Osteoblast (primary cell): ENCODE measurements at regions not wholly inside any gene's neighbourhood (a gene's known extent, or its start where the extent isn't known, plus 50 kb on each side); places are given as distances from the start of the nearest gene placed in this dataset.
A peak's percentile ranks its signal among the peaks of the same experiment; 100 is the strongest.

Experiments used
- DNase-seq: peaks from one replicate; pipeline ENCODE4 v3.0.0; 2011; ENCODE audit warnings: low spot score, mixed read lengths; ENCODE audit not compliant: insufficient read length; ENCODE audit errors: missing footprints
- H2AFZ ChIP-seq: 2 replicates; pipeline ENCODE4 v1.6.0; 2011; ENCODE audit warnings: mild to moderate bottlenecking, low read length
- H3K27ac ChIP-seq: 2 replicates; pipeline ENCODE4 v1.5.1; 2011; ENCODE audit warnings: mild to moderate bottlenecking, low read depth, low read length, moderate library complexity
- H3K27me3 ChIP-seq: 2 replicates; pipeline ENCODE4 v1.6.0; 2012; ENCODE audit warnings: mild to moderate bottlenecking, control low read depth, inconsistent platforms, low read length, moderate library complexity; ENCODE audit not compliant: insufficient read depth
- H3K36me3 ChIP-seq: 2 replicates; pipeline ENCODE4 v1.5.1; 2011; ENCODE audit warnings: mild to moderate bottlenecking, low read length, control low read depth, moderate library complexity; ENCODE audit not compliant: insufficient read depth
- H3K4me1 ChIP-seq: 2 replicates; pipeline ENCODE4 v1.5.1; 2011; ENCODE audit warnings: mild to moderate bottlenecking, low read length, control low read depth, moderate library complexity; ENCODE audit not compliant: insufficient read depth
- H3K4me2 ChIP-seq: 2 replicates; pipeline ENCODE4 v1.6.0; 2011; ENCODE audit warnings: mild to moderate bottlenecking, low read length; ENCODE audit not compliant: insufficient read depth
- H3K4me3 ChIP-seq: fragments of 200-600 bp; sonication (generic); 3 replicates; pipeline ENCODE4 v1.5.1; 2012; ENCODE audit warnings: mild to moderate bottlenecking, low read length, inconsistent platforms; ENCODE audit not compliant: insufficient read depth
- H3K79me2 ChIP-seq: 2 replicates; pipeline ENCODE4 v1.6.0; 2012; ENCODE audit warnings: mild to moderate bottlenecking, low read length, control low read depth, inconsistent platforms; ENCODE audit not compliant: insufficient read depth
- H3K9me3 ChIP-seq: 2 replicates; pipeline ENCODE4 v1.5.1; 2011; ENCODE audit warnings: low read depth, low read length, control low read depth
- H4K20me1 ChIP-seq: 2 replicates; pipeline ENCODE4 v1.6.0; 2012; ENCODE audit warnings: mild to moderate bottlenecking, low read length, control low read depth; ENCODE audit not compliant: insufficient read depth
- CTCF ChIP-seq: IDR thresholded peaks from 2 replicates; pipeline ENCODE4 v1.5.1; 2011; ENCODE audit warnings: mild to moderate bottlenecking, low read depth, low read length, moderate library complexity; ENCODE audit errors: extremely low read depth

GRCh38 chr6:109239651-109240321 lies 142.5 kb downstream of the CD164 start:
- Histone ChIP-seq H2AFZ (peak overlapping the region; percentile 81), H3K4me2 (peak overlapping the region; percentile 52)
- TF ChIP-seq CTCF: no peak

GRCh38 chr6:109239160-109239559 lies 143.1 kb downstream of the CD164 start:
- Histone ChIP-seq H3K27me3 (no peaks in the 10 kb centered on the region), H3K4me1 (peaks cover 53% of the 10 kb centered on the region), H3K79me2 (no peaks in the 10 kb centered on the region), H3K4me2 (peak overlapping the region; percentile 52), H3K27ac (peak overlapping the region; percentile 72), H3K4me3 (no peak overlapping the region), H4K20me1 (no peaks in the 10 kb centered on the region), H2AFZ (peak overlapping the region; percentile 81), H3K9me3 (no peaks in the 10 kb centered on the region), H3K36me3 (no peaks in the 10 kb centered on the region)
- DNase-seq: peak; percentile 46
- TF ChIP-seq CTCF: no peak

More at GRCh38 chr6:109239651-109240321, 142.5 kb downstream of the CD164 start:
- DNase-seq: peak; percentile 74
- H3K27ac ChIP-seq: peak overlapping the region; percentile 72
- H3K27me3 ChIP-seq: no peaks in the 10 kb centered on the region
- H4K20me1 ChIP-seq: no peaks in the 10 kb centered on the region
- H3K4me1 ChIP-seq: peaks cover 53% of the 10 kb centered on the region
- no peaks in the 10 kb centered on the region for H3K36me3 ChIP-seq
- no peaks in the 10 kb centered on the region for H3K9me3 ChIP-seq
- H3K79me2 ChIP-seq: no peaks in the 10 kb centered on the region
- H3K4me3 ChIP-seq: no peak overlapping the region

- Histone ChIP-seq H3K27me3 (no peaks in the 10 kb centered on the region), H3K4me1 (peaks cover 53% of the 10 kb centered on the region), H4K20me1 (no peaks in the 10 kb centered on the region), H3K79me2 (no peaks in the 10 kb centered on the region), H3K27ac (no peak overlapping the region), H3K36me3 (no peaks in the 10 kb centered on the region), H3K4me3 (no peak overlapping the region), H3K4me2 (no peak overlapping the region), H3K9me3 (no peaks in the 10 kb centered on the region), H2AFZ (no peak overlapping the region)
- no peak for TF ChIP-seq CTCF
- DNase-seq: no peak
Measured at GRCh38 chr6:109238396-109238795, 143.1 kb downstream of the CEP57L1 start.

- DNase-seq: no peak
- Histone ChIP-seq H3K27ac (no peak overlapping the region), H3K9me3 (no peaks in the 10 kb centered on the region), H4K20me1 (no peaks in the 10 kb centered on the region), H3K79me2 (no peaks in the 10 kb centered on the region), H3K27me3 (no peaks in the 10 kb centered on the region), H3K4me2 (no peak overlapping the region), H2AFZ (no peak overlapping the region), H3K4me3 (no peak overlapping the region), H3K36me3 (no peaks in the 10 kb centered on the region), H3K4me1 (peaks cover 50% of the 10 kb centered on the region)
- no peak for TF ChIP-seq CTCF
Measured at GRCh38 chr6:109237986-109238329, 142.7 kb downstream of the CEP57L1 start.
